CD4-positive, alpha-beta T cell treated with Interferon alpha-2 for 1 hour (primary cell): ENCODE measurements at regions not wholly inside any gene's neighbourhood (a gene's known extent, or its start where the extent isn't known, plus 50 kb on each side); places are given as distances from the start of the nearest gene placed in this dataset.

Source experiments
- DNase-seq, 2 donors: peaks; one replicate each; pipeline ENCODE4 v3.0.0-alpha.2; 2020 to 2022

- no peak for DNase-seq
Measured at GRCh38 chr20:1786486-1786885, 108.7 kb upstream of the SIRPA start.

GRCh38 chr20:1784586-1784985, 110.6 kb upstream of the SIRPA start:
- DNase-seq = no peak

- no peak for DNase-seq
Measured at GRCh38 chr20:1783245-1783644, 112.0 kb upstream of the SIRPA start.

GRCh38 chr20:1782181-1782580, 113.0 kb upstream of the SIRPA start:
- no peak for DNase-seq

- DNase-seq = no peak
Measured at GRCh38 chr20:1779567-1779966, 115.6 kb upstream of the SIRPA start.

GRCh38 chr20:1778338-1778737, 116.9 kb upstream of the SIRPA start:
- no peak for DNase-seq

- no peak for DNase-seq
Measured at GRCh38 chr20:1777476-1777820, 117.8 kb upstream of the SIRPA start.

- DNase-seq = peak; percentile 78 to 87
Measured at GRCh38 chr20:1776681-1777475, 118.3 kb upstream of the SIRPA start.

- no peak for DNase-seq
Measured at GRCh38 chr20:1775117-1775516, 117.5 kb upstream of the SIRPG start.

- DNase-seq = no peak
Measured at GRCh38 chr20:1774479-1774878, 116.9 kb upstream of the SIRPG start.

GRCh38 chr20:1773816-1774215, 116.2 kb upstream of the SIRPG start:
- DNase-seq = no peak

- DNase-seq = no peak
Measured at GRCh38 chr20:1769491-1769890, 111.9 kb upstream of the SIRPG start.

GRCh38 chr20:1766731-1767130, 109.2 kb upstream of the SIRPG start:
- no peak for DNase-seq

GRCh38 chr20:1764136-1765033, 106.8 kb upstream of the SIRPG start:
- peak; percentile 62 to 65 for DNase-seq

GRCh38 chr20:1761598-1761997, 104.0 kb upstream of the SIRPG start:
- DNase-seq = no peak

- DNase-seq = no peak
Measured at GRCh38 chr20:1761116-1761515, 103.5 kb upstream of the SIRPG start.

GRCh38 chr20:1758765-1759164, 101.2 kb upstream of the SIRPG start:
- DNase-seq = no peak

- no peak for DNase-seq
Measured at GRCh38 chr20:1757606-1758512, 100.3 kb upstream of the SIRPG start.

- no peak for DNase-seq
Measured at GRCh38 chr20:1757072-1757471, 99.5 kb upstream of the SIRPG start.

- DNase-seq = no peak
Measured at GRCh38 chr20:1754749-1755148, 97.2 kb upstream of the SIRPG start.

- no peak for DNase-seq
Measured at GRCh38 chr20:1754306-1754705, 96.7 kb upstream of the SIRPG start.

GRCh38 chr20:1752045-1752444, 94.5 kb upstream of the SIRPG start:
- no peak for DNase-seq

GRCh38 chr20:1748777-1749176, 91.2 kb upstream of the SIRPG start:
- no peak for DNase-seq
